GM21381 (cell line): ENCODE measurements at regions not wholly inside any gene's neighbourhood (a gene's known extent, or its start where the extent isn't known, plus 50 kb on each side); places are given as distances from the start of the nearest gene placed in this dataset.
"Not testable (repeated sequence)": the region's sequence is repeated elsewhere in the genome, so short reads cannot be mapped to it uniquely, and the experiment has no call there.

ENCODE experiments used
- ATAC-seq: cut with Tn5 transposase; IDR thresholded peaks from one replicate; pipeline ENCODE4 v1.9.1; 2021; ENCODE audit warnings: mild to moderate bottlenecking, moderate library complexity; ENCODE audit not compliant: unreplicated experiment

DNA sequence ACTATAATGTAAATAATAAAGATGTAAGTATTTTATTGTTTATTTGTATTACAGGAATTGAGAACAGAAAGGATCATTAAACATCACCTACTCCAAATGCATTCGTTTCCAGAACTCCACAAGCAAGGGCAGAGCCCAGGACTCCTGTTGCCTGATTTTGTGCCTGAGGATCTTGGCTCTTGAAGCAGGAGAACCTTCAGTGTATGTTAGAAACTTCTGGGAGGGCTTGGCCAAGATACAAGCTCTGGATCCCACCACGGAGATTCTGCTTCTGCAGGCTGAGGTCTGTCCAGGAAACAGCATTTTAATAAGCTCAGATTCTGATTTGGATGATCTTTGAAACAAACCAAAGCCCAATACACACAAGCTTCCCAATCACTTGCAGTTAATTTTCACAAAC is 142.4 kb upstream of the SOX11 start:
- no peak for ATAC-seq

DNA sequence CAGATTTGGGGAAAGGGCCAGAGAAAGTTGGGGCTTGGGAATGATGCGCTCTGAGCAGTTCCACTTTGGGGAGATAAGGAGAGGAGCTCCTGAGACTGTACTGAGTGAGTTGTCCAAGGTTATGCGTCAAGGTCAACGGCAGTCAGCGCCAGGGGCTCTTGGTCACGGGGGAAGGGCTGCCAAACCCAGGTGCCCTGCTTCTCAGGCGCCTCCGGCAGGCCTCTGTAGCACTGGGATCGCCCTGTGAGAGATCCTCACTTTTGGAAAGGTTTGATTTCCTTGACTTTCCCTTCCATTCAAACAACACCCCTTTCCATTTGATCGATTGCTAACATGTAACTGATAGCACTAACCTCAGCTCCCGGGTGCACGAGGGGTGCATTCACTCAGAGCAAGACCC is 136.5 kb upstream of the SOX11 start:
- no peak for ATAC-seq

DNA sequence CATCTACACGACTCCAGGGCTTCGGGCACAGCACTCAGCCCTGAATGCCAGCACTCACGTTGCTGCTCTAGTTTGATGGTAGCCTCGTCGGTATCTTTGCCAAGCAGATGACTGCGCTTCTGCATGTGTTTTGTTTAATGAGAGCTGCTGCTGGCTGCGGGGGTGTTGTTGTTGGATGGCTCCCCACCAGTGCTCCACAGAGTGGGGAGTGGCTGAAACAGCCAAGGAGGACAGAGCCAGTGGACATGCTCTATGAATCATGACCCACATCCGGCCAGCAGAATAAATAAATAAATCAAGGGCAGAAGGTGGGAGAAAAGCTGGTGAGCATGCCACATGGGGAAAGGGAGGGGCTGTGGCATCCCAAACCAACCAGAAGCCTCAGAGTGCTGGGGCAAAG is 131.2 kb upstream of the SOX11 start:
- ATAC-seq = no peak

DNA sequence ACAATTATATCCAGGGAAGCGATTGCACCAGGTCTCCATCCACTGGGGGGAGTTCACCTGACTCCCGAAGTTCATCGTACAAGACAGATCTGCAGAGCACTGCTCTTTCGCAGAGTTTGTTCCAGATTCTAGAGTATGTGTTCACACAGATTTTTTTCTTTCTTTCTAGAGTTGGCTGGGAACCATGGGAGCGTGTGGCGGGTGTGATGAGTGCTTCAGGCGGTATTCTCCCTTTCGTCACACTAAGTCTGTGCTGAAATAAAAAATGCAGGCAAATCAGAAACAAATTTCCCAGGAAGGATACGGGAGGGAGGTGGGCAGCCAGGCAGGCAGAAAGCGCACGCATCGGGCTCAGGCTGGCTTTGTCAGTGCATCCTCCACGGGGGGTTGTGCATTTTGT is 129.8 kb upstream of the SOX11 start:
- ATAC-seq = no peak

DNA sequence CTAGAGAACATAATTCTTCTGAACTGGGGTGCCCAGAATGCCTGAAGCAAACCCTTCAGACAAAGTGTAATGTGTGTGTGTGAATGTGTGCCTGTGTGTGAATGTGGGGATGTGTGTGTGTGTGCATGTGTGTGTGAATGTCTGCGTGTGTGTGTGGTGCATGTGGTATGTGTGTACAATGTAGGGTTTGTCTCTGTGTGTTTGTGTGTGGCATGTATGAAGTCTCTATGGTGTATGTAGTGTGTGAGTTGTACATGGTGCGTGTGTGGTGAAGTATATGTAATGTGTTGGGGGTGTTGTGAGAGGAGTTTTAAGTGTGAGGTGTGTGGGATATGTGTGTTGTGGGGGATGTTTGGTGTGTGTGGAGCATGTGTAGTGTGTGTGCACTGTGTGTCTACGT is 129.3 kb upstream of the SOX11 start:
- ATAC-seq = no peak

DNA sequence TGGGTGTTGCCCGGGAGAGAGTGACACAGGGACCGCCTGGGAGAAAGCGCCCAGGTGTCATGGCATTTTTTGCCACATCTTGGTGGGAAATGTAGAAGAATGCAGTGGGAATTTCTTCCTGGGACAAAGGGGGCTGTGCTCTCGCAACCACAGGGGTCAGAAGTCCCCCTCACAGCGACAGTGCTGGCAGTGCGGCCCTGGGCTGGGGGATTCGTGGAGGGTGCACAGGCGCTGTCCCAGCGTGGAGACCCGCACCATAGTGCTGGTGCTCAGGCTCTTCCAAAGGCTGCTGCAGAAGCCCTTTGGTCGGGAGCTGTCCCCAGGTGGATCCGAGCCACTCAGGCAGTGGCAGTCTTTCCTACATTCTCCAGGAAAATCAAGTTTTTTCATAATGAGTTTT is 128.8 kb upstream of the SOX11 start:
- ATAC-seq = no peak

- no peak for ATAC-seq
Measured at GRCh38 chr2:5569256-5569655, 122.9 kb upstream of the SOX11 start.

DNA sequence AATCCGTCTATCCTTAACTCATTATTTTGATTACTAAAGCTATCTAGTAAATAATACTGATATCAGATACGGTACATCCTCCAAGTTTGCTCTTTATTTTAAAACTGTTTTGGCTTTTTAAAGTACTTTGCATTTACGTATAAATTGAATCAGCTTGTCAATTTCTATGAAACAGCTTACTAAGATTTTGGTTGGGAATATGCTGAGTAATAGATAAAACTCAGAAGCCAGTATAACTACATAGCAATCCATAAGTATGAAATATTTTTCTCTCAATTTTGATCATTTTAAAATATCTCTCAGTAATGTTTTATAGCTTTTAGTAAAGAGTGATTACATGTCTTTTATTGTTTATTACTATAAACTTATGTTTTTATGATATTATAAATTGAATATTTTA is 116.2 kb upstream of the SOX11 start:
- ATAC-seq = no peak

DNA sequence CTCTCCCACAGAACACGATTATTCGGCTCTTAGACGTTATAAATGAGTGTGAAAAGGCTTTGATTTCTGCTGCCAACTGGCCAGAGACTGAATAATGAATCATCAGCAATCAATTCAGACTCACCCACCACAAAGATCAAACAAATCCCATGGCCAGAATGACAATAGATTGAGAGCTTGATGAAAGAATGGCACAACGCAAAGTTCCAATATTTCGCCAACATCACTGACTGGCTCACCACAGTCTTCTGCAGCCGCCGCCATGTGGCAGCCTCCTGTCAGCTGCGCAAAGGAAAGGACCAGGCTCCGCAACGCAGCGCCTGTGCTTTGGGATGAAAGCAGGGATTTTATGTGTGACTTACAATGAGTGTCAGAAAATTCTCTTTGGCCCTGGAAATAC is 104.4 kb upstream of the SOX11 start:
- no peak for ATAC-seq

DNA sequence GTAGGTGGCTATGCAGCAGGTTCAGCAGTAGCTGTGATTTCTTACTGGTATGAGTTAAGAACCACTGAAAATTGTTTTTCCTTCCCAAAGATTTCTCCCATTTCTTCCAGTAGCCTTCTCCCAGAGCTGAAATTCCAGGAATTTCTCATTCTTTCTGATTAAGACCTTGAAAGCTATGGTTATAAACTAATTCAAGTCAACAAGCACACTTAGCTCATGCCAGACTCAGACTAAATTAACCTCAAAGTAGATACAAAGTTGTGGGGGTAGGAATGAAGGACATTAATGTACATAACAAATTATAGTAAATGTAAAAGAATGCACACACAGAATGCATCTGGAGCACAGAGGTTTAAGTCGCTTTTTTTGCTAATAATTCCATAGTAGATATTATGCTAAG is 103.6 kb upstream of the SOX11 start:
- no peak for ATAC-seq

DNA sequence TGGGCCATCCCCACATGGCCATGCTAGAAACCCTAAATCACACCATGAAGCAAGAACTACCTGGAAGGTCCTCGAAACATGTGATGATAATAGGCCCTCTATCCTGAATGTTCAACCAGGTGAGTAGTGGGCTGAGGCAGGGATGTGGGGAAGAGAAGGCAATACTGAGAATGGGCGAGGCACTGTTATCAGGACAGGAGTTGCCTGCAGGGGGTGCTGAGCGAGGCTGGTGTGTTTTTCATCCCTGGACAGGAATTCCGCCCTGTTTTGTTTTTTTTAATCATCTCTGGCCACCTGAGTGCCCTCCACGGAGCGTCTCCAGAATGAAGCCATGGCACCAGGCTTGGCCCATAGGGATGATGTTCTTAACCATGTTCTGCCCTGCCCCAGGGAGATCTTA is 103.0 kb upstream of the SOX11 start:
- no peak for ATAC-seq

DNA sequence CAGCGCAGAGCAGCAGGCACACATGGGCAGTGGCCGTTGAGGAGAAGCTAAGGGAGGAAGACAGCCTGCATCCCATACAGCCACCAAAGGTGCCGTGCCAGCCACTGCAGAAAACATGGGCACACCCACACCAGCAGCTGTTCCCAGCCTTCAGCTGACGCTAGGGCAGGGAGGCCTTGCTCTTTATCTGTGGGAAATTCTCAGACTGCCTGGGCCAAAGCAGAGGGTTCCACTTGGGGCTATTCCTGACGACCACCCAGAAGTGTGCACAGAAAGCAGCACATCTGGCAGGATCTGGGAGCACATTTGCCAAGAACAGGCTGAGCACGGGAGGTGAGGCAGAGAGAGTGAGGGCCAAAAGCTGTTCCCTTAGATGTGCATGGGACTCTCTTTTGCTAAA is 101.3 kb upstream of the SOX11 start:
- no peak for ATAC-seq

- ATAC-seq = no peak
Measured at GRCh38 chr2:5592916-5593315, 99.3 kb upstream of the SOX11 start.

DNA sequence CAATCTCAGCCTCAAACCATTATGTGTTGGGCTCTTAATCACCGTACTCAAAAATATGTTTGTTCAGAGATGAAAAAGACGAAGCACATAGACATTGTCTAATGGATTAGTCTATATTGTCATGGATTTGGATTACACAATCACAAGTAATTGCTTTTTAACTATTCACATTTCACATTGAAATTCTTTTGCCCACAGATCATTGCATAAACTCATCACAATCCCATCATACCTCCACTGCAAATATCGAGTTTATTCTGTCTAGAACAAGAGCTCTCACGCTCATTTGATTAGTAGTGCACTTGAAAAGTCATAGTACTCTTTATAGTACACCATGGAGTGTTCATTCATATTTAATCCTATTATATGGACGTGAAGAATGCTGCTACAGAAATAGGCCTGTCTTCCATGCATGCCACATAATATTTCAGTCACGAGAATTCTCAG is 97.9 kb upstream of the SOX11 start:
- no peak for ATAC-seq

DNA sequence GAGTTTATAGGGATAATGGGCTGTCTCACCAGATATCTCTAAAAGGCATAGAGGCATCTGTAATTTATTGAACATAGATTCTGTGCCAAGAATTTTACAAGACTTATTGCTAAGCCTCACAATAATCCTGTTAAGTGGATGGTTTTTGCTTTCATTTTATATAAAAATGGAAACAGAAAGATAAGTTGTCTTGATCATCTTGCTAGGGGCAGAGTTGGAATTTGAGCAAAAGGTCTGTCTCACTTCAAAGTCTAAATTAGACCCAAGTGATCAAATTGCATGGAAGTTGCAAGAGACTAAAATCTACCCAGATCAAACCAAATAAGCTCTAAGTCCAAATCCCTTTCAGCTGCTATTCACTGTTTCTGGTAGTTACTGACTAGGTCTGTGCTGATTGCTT is 95.3 kb upstream of the SOX11 start:
- no peak for ATAC-seq

DNA sequence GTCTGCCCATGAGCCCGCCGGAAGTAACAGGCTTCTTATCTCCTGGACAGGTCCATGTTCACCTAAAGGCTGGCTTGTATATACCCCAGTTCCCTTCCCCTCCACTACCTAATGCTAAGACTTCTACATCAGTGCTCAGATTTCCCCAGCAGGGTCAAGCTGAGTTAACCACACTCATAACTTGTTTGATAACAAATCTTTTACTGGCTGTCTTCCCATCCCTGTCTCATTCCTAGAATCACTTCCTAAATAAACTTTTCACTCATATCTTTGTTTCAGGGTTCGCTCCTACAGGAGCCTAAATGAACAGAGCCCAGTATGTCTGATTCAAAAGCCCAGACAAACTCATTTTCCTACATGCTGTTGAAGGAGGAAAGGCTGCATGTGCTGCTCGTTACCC is 94.0 kb upstream of the SOX11 start:
- ATAC-seq = no peak

- no peak for ATAC-seq
Measured at GRCh38 chr2:5609201-5609600, 83.0 kb upstream of the SOX11 start.

GRCh38 chr2:5612666-5613065 is 79.5 kb upstream of the SOX11 start:
- no peak for ATAC-seq

DNA sequence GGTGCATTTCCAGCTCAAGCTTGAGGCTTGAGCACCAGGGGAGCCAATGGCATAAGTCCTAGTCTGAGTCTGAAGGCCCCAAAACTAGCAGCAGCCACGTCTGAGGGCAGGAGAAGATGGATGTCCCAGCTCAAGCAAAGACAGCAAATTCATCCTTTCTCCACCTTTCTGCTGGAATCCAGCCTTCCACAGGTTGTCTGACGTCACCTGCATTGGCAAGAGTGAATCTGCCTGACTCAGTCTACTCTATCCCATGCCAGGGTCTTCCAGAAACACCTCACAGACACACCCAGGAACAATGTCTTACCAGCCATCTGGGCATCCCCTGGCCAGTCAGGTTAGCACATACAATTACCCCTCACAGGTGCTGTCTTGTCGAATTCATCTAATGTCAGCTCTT is 76.2 kb upstream of the SOX11 start:
- ATAC-seq = no peak

GRCh38 chr2:5617358-5617757 is 74.8 kb upstream of the SOX11 start:
- ATAC-seq = no peak

GRCh38 chr2:5617796-5618195 is 74.4 kb upstream of the SOX11 start:
- no peak for ATAC-seq

DNA sequence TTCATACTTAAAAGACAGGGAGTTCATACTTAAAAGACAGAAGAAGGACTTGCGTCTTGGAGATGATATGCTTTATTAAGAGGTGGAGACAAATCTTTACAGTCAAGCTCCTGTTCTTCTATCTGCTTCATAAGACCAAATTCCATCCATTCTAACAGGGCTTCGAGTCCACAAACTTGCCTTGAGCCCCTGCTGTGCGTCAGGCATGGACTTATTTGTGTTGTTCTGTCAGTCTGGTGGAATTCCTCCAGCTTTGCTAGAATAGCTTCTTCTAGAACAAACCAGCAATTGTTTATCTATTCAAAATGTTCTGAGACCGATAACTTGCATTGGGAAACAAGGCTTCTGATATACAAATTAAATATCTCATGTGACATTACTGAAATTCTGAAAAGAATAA is 73.9 kb upstream of the SOX11 start:
- no peak for ATAC-seq

- not testable (repeated sequence) for ATAC-seq
Measured at GRCh38 chr2:5625556-5626065, 66.6 kb upstream of the SOX11 start.

GRCh38 chr2:5628484-5628883 is 63.7 kb upstream of the SOX11 start:
- ATAC-seq = not testable (repeated sequence)
